Sigmoid colon (tissue), 4 donors: ENCODE measurements at regions not wholly inside any gene's neighbourhood (a gene's known extent, or its start where the extent isn't known, plus 50 kb on each side); places are given as distances from the start of the nearest gene placed in this dataset.

Experiments used
- CTCF ChIP-seq, 4 experiments: fragments of 450-650 bp in 3 of 4; fragments of 200-600 bp in 1 of 4; IDR thresholded peaks; one replicate each; pipeline ENCODE4 v1.5.1; 2016 to 2019; ENCODE audit warnings: antibody characterized with exemption in 4 of 4, mild to moderate bottlenecking in 3 of 4, moderate library complexity in 2 of 4
- EP300 ChIP-seq, 4 donors: sonication (generic); formaldehyde crosslinking; IDR thresholded peaks; one replicate each; pipeline ENCODE4 v1.6.1; 2017; ENCODE audit warnings: antibody characterized with exemption in 4 of 4
- POLR2A ChIP-seq, 2 donors: fragments of 450-650 bp; IDR thresholded peaks; one replicate each; pipeline ENCODE4 v1.6.1; 2016; ENCODE audit warnings: antibody characterized with exemption in 2 of 2, mild to moderate bottlenecking in 2 of 2, moderate library complexity in 2 of 2
- POLR2AphosphoS5 ChIP-seq, 4 donors: sonication (generic); formaldehyde crosslinking; IDR thresholded peaks; one replicate each; pipeline ENCODE4 v1.6.1; 2017; ENCODE audit warnings: antibody characterized with exemption in 4 of 4

- no peak for TF ChIP-seq POLR2AphosphoS5 (IDR thresholded peaks at IDR 0.05)
- TF ChIP-seq CTCF (IDR thresholded peaks at IDR 0.05) = no peak
- TF ChIP-seq POLR2A (IDR thresholded peaks at IDR 0.05) = no peak
- no peak for TF ChIP-seq EP300 (IDR thresholded peaks at IDR 0.05)
Observed at GRCh38 chr11:37967635-37968034, 1369.6 kb upstream of the RAG2 start.
